Activated naive CD4-positive, alpha-beta T cell treated with anti-CD3 and anti-CD28 coated beads, Interleukin-2, amount 50 U/mL, for 72 hours (primary cell): ENCODE measurements at regions not wholly inside any gene's neighbourhood (a gene's known extent, or its start where the extent isn't known, plus 50 kb on each side); places are given as distances from the start of the nearest gene placed in this dataset.
"Not testable (repeated sequence)": the region's sequence is repeated elsewhere in the genome, so short reads cannot be mapped to it uniquely, and the experiment has no call there.

Experiments
- ATAC-seq, 2 donors: fragments of 150-1000 bp; cut with Tn5 transposase; 2 replicates each; pipeline ENCODE4 v1.10.0; 2021; ENCODE audit warnings: mild to moderate bottlenecking in 2 of 2, moderate library complexity in 2 of 2
- DNase-seq, 2 donors: peaks; one replicate each; pipeline ENCODE4 v3.0.0; 2021 to 2022; ENCODE audit warnings: low spot score in 2 of 2
- H3K27ac Mint-ChIP-seq, 2 donors: one replicate each; pipeline ENCODE4 v1.8.0; 2022; ENCODE audit warnings: mild to moderate bottlenecking in 2 of 2, mixed read lengths in 2 of 2
- H3K36me3 Mint-ChIP-seq, 2 donors: one replicate each; pipeline ENCODE4 v1.8.0; 2022; ENCODE audit warnings: mixed read lengths in 2 of 2
- H3K9me3 Mint-ChIP-seq, 2 donors: one replicate each; pipeline ENCODE4 v1.8.0; 2022; ENCODE audit warnings: mixed read lengths in 2 of 2

DNA sequence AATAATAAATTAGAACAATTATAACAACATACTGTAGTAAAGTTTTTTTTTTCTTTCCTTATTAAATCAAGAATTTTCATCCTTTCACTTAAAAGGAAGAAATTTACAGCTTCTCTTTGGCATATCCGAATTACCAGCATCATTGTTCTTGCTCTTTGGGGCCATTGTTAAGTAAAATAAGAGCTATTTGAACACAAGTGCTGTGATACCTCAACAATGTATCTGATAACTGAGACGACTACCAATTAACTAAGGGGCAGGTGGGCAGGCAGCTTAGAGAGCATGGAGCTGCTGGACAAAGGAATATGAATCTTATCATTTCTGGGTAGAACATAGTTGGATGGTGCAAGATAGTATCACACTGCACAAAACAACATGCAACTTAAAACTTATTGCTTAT lies 719.9 kb upstream of the TMPRSS15 start:
- Mint-ChIP-seq H3K36me3 (no peaks in the 10 kb centered on the region), H3K27ac (no peak overlapping the region), H3K9me3 (peaks cover 14 to 21% of the 10 kb centered on the region in 2 donors)
- DNase-seq (no peak), ATAC-seq (no peak)

DNA sequence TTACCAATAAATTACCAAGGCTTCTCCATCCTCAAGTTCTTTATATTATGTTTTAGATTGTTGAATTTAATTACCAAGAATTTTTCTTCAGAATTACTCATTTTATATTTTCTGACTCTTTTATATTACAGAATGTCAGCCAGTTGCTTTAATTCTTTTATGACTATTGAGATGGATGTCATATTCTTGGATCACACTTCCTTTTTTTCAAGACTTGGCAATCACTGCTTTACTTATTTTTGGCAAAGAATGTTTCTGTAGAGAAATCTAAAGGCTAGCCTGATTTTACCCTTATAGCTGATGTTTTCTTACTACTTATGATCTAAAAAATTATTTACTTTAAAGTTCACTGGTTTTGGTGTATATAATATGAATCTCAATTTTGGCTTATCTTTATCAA lies 721.1 kb upstream of the TMPRSS15 start:
- H3K9me3 Mint-ChIP-seq: peaks cover 13% of the 10 kb centered on the region in 2 donors
- no peaks in the 10 kb centered on the region for H3K36me3 Mint-ChIP-seq
- ATAC-seq: no peak
- no peak for DNase-seq
- no peak overlapping the region for H3K27ac Mint-ChIP-seq

DNA sequence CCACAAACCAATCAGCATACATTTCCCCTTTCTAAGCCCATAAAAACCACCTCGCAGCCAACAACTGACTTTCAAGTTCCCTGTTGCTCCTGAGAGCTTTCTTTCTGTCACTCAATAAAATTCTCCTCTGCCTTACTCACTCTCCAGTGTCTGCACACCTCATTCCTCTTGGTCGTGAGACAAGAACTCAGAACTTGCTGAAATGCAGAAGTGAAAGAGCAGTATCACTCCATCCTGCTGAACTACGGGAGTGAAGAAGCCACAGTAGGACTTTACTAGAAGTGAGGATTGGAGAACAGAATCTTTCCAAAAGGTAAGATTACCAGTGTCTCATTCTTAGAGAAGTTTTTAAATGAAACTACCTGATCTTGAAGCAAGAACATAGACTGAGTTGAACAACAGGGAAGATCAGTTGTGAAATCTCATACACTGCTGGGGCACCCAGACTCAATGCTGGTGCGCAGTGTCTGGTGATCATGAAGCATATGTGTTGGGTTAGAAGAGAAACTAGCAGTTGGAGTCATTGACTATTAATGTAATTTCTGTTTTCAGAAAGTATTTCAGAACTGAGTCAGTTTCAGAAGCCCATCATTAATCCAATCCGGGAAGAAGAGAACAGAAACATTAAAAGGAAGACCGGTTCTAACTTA lies 726.9 kb upstream of the TMPRSS15 start:
- H3K27ac Mint-ChIP-seq: no peak overlapping the region
- no peaks in the 10 kb centered on the region for H3K36me3 Mint-ChIP-seq
- DNase-seq: no peak
- no peak for ATAC-seq
- H3K9me3 Mint-ChIP-seq: peaks cover 11 to 19% of the 10 kb centered on the region in 2 donors

DNA sequence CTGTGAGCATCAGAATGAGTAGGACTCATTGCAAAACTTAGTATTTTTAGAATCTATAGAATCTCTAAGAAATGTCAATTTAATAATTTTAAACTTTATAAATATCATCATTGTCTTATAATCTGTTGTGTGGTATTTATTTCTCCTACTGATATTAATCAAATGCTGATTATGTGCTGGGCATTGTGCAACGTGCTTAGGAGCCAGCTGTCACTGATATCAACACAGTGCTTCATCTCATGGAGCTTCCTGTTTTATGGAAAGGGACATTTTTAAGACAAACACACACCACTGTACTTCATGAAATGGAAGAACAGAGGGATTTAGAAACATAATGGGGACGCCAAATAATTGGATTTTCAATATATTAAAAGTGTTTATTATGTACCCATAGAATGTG lies 737.9 kb upstream of the TMPRSS15 start:
- ATAC-seq: no peak
- H3K9me3 Mint-ChIP-seq: peaks cover 5 to 7% of the 10 kb centered on the region in 2 donors
- H3K27ac Mint-ChIP-seq: no peak overlapping the region

DNA sequence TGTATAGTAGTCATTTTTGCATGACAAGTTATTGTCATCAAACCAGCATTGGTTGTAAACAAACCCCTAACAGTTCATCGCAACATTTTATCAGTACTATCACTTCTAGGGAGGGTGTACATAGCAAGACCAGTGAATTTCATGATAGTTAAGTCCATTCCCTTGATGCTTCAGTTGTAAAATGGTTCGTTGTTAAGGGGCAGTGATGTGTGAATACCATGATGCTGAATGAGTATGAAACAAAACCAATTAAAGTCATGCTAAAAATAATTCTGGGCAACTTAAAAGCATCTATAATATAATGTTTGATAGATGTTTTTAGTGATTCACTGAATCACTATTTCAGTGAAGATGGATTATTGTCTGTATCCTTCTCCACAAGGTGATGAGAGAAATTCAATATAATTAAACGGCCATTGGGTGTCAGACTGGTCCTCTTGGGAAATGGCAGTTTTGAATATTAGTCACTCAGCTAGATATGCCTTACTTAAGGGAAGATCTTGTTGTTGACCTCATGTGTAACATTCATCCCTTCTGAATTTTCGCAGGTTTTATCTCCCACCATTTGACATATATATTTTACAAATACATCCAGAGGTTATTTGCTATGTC lies 742.2 kb upstream of the TMPRSS15 start:
- H3K9me3 Mint-ChIP-seq: peaks cover 13 to 19% of the 10 kb centered on the region in 2 donors
- H3K36me3 Mint-ChIP-seq: peaks cover 0 to 13% of the 10 kb centered on the region in 2 donors
- DNase-seq: no peak
- no peak overlapping the region for H3K27ac Mint-ChIP-seq
- no peak for ATAC-seq

More for the DNA sequence above, 737.9 kb upstream of the TMPRSS15 start:
- no peak for DNase-seq
- H3K36me3 Mint-ChIP-seq: no peaks in the 10 kb centered on the region

DNA sequence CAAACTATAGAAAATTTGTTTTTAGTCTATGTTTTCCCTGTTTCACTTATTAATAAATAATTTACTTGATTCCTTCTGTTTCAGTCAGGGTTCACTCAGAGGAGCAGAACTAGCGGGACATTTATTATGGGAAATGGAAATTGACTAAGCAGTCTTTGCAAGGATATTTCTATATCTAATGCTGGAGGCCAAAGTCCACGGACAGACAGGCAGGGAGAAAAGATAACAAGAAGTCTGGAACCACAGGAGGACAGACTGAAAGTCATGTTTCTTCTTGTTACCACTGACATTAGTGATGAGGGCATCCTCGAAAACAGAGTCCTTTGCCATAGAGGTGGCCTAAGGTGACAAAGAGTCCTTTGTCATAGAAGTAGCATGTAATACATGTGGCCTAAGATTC lies 744.5 kb upstream of the TMPRSS15 start:
- no peak for DNase-seq
- no peak overlapping the region for H3K27ac Mint-ChIP-seq
- peaks cover 0 to 13% of the 10 kb centered on the region in 2 donors for H3K36me3 Mint-ChIP-seq
- peaks cover 9 to 17% of the 10 kb centered on the region in 2 donors for H3K9me3 Mint-ChIP-seq
- ATAC-seq: no peak

DNA sequence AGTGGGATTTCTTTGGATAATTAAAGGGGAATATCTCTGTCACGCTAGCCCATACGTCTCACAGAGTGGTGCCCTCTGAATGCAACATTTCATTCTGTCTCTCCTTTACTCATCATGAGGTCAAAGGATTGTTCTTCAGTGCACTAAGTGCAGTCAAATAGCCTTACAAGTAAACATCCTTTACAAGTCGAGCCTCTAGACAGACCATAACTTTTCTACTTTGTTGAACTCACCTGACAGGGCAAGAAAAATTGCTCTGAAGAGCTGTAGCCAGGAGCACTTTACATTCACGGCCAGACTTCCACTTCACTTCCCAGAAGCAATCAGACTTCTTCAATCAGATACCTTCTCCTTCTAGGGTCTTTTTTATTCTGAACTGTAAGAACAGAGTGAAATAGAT lies 768.0 kb upstream of the TMPRSS15 start:
- no peak overlapping the region for H3K27ac Mint-ChIP-seq
- no peak for ATAC-seq
- DNase-seq: no peak
- H3K9me3 Mint-ChIP-seq: peaks cover 5% of the 10 kb centered on the region in 2 donors
- no peaks in the 10 kb centered on the region for H3K36me3 Mint-ChIP-seq

DNA sequence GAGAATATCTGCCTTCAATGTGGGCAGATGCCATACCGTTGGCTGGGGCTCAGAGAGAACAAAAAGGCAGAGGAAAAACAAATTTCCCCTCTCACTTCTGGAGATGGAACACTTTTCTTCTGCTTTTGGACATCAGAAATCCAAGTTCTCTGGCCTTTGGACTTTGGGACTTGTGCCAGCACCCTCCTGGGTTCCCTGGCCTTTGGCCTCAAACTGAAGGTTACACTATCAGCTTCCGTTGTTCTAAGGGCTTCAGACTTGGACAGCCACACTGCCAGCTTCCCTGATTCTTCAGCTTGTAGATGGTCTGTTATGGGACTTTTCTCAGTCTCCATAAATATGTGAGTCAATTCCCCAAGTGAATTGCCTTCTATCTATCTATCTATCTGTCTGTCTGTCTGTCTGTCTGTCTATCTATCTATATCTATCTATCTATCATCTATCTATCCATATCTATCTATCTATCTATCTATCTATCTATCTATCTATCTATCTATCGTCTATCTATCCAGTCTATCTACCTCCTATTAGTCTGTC lies 778.1 kb upstream of the TMPRSS15 start:
- Mint-ChIP-seq H3K9me3 (peaks cover 15% of the 10 kb centered on the region in 2 donors), H3K27ac (no peak overlapping the region), H3K36me3 (no peaks in the 10 kb centered on the region)
- ATAC-seq (no peak), DNase-seq (no peak)

DNA sequence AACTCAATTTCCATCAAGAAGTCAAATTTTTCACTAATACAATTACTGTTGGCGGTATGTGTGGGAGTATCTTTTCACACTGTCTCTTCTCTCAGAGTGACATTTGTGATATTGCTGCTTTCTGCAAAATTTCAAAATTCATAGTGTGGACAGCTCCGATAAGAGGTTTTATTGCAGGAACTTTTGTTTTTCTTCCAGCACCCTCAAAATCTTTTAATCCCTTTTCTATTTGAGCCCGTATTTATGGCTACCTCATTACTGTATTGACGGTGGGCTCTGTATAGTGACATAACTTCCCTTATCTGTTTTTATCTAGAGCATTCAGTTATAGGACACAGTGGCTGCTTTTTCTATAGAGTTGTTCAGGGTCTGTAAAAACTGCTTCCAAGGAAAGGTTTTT lies 794.4 kb upstream of the TMPRSS15 start:
- DNase-seq (no peak), ATAC-seq (no peak)
- peaks cover 0 to 7% of the 10 kb centered on the region in 2 donors for H3K36me3 Mint-ChIP-seq
- peaks cover 23 to 26% of the 10 kb centered on the region in 2 donors for H3K9me3 Mint-ChIP-seq
- H3K27ac Mint-ChIP-seq: no peak overlapping the region

DNA sequence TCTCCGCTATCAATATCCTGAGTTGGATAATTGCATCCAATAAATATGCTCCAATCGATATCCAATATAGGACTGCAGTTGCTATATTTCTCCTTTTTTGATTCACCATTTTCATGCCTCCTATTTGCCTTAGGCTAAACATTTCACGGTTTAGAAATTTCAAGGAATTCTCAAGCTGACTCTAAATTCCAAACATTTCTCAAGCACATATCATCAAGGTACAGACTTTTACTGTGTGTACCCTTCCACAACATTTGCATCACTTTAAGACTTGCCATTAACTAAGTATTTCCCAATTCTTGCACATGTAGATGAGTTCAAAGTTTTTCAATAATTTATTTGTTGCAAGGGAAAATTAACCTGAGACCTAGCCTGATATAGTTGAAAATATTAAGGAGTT lies 795.2 kb upstream of the TMPRSS15 start:
- H3K9me3 Mint-ChIP-seq: peaks cover 27 to 32% of the 10 kb centered on the region in 2 donors
- ATAC-seq: no peak
- H3K36me3 Mint-ChIP-seq: peaks cover 0 to 7% of the 10 kb centered on the region in 2 donors
- DNase-seq: no peak
- no peak overlapping the region for H3K27ac Mint-ChIP-seq

DNA sequence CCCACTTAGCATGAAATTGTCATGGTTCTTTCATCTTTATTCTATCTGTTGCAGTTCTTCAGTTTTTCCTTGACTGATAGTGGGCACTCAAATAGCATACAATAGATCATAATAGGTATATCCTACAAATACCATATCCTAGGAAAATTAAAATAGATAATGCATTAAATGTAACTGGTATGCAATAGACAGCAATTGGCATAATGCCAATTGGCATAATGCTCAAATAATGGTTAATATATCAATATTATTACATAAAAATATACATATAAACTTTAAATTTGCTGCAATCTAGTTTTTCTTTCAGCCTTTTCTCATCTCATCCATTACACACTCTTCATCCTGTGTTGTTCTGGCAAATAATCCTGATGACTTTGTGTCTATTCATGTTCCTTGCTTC lies 814.6 kb upstream of the TMPRSS15 start:
- DNase-seq (no peak), ATAC-seq (no peak)
- H3K36me3 Mint-ChIP-seq: no peaks in the 10 kb centered on the region
- H3K9me3 Mint-ChIP-seq: peaks cover 17 to 24% of the 10 kb centered on the region in 2 donors
- no peak overlapping the region for H3K27ac Mint-ChIP-seq

DNA sequence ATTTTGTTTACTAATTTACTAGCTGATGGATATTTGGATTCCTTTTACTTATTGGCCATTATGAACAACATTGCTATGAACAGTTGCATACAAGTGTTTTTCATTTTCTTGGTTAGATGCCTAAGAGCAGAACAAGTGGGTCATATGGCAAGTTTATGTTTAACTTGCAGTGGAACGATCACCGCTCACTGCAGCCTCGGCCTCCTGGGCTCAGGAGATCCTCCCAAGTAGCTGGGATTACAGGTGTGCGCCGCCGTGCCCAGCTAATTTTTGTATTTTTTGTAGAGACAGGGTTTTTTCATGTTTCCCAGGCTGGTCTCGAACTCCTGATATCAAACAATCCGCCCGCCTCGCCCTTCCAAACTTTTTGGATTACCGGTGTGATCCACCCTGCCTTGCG lies 820.5 kb upstream of the TMPRSS15 start:
- Mint-ChIP-seq H3K27ac (no peak overlapping the region), H3K9me3 (peaks cover 2 to 22% of the 10 kb centered on the region in 2 donors), H3K36me3 (no peaks in the 10 kb centered on the region)
- DNase-seq: no peak
- ATAC-seq: no peak

DNA sequence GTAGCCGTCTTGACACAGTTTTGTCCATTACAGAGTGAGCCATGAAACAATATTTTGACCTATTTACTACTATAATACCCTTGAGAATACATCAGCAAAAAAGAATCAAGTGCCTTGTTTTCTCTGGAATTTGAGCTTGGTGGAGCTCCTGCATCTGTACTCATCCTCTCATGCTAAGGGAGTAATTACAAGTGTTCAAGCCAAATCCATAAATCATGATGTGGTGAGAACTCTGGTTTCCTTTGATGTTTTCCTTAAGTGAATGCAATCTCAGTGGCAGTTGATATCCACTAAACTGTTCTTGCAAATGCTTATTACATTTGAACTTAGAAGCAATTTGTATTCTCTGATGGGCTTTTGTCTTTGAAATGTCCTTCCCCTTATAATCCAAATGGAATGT lies 824.6 kb upstream of the TMPRSS15 start:
- DNase-seq (no peak), ATAC-seq (no peak)
- Mint-ChIP-seq H3K27ac (no peak overlapping the region), H3K9me3 (peaks cover 8 to 24% of the 10 kb centered on the region in 2 donors), H3K36me3 (no peaks in the 10 kb centered on the region)

DNA sequence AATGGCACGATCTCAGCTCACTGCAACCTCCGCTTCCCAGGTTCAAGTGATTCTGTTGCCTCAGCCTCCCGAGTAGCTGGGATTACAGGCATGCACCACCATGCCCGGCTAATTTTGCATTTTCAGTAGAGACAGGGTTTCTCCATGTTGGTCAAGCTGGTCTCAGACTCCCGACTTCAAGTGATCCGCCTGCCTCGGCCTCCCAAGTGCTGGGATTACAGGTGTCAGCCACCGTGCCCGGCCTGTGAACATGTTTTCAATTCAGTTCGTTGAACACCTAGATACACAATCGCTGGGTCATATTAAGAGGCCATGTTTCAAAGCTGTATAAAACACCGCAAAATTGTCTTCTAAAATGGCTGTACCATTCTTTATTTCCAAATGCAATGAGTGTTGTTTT lies 830.3 kb upstream of the TMPRSS15 start:
- H3K9me3 Mint-ChIP-seq: peaks cover 15 to 22% of the 10 kb centered on the region in 2 donors
- not testable (repeated sequence) for H3K27ac Mint-ChIP-seq, ATAC-seq, DNase-seq, H3K36me3 Mint-ChIP-seq

DNA sequence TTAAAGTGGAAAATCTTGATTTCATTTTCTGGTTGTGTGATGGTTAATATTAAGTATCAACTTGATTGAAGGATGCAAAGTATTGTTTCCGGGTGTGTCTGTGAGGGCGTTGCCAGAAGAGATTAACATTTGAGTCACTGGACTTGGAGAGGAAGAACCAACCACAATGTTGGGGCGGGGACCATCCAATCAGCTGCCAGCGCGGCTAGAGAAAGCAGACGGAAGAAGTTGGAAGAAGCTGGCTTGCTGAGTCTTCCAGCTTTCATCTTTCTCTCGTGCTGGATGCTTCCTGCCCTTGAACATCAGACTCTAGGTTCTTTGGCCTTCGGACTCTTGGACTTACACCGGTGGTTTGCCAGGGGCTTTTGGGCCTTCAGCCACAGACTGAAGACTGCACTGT lies 832.6 kb upstream of the TMPRSS15 start:
- DNase-seq (no peak), ATAC-seq (no peak)
- H3K36me3 Mint-ChIP-seq: peaks cover 0 to 5% of the 10 kb centered on the region in 2 donors
- H3K9me3 Mint-ChIP-seq: peaks cover 11 to 16% of the 10 kb centered on the region in 2 donors
- no peak overlapping the region for H3K27ac Mint-ChIP-seq

DNA sequence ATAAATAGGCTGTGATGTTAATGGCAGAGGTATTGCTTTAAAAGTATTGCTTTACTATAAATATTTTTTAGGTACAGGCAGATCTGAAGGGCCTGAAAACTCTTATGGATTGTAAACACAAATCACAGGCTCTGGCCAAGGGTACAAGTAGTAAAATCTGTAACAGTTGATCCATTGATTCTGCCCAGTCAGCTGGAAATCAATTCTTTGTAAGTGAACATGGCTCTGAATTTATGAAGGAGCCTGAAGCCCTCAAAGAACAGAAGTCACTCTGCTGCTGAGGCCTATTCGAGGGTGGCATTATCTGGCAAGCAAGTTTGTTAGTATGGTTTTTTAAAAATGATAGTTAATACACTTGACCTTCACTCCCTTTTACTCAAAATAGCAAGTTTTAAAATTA lies 834.0 kb upstream of the TMPRSS15 start:
- no peak overlapping the region for H3K27ac Mint-ChIP-seq
- peaks cover 0 to 5% of the 10 kb centered on the region in 2 donors for H3K36me3 Mint-ChIP-seq

DNA sequence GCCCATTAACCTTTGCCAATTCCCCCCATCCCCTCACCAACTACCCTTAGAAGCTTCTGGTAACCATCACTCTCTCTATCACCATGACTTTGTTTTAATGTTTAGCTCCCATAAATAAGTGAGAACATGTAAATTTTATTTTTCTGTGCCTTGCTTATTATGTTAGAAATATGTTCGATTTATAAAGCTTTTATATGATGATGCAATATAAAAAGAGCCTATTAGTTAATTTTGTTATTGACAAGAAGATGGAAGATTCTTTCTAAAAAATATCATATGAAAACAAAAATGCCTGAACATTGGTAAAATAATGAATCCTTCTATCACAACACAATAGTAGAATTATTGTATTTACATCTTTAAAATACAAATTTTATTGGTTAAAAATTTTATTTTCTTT lies 836.1 kb upstream of the TMPRSS15 start:
- no peak for ATAC-seq
- Mint-ChIP-seq H3K9me3 (no peaks in the 10 kb centered on the region), H3K27ac (no peak overlapping the region), H3K36me3 (peaks cover 0 to 1% of the 10 kb centered on the region in 2 donors)
- no peak for DNase-seq

More for the DNA sequence above, 834.0 kb upstream of the TMPRSS15 start:
- peaks cover 8 to 12% of the 10 kb centered on the region in 2 donors for H3K9me3 Mint-ChIP-seq
- ATAC-seq: no peak
- no peak for DNase-seq
